HEK293 (cell line): ENCODE measurements at regions not wholly inside any gene's neighbourhood (a gene's known extent, or its start where the extent isn't known, plus 50 kb on each side); places are given as distances from the start of the nearest gene placed in this dataset.

Experiments
- MZF1 ChIP-seq: fragments of 450-650 bp; formaldehyde crosslinking; IDR thresholded peaks from 2 replicates; pipeline ENCODE4 v1.5.1; 2017; ENCODE audit warnings: missing biosample characterization, missing genetic modification characterization, borderline replicate concordance
- YY1 ChIP-seq: fragments of 450-650 bp; formaldehyde crosslinking; IDR thresholded peaks from 2 replicates; pipeline ENCODE4 v1.5.1; 2018; ENCODE audit warnings: missing biosample characterization, missing genetic modification characterization
- ZFP3 ChIP-seq: fragments of 450-650 bp; formaldehyde crosslinking; IDR thresholded peaks from 2 replicates; pipeline ENCODE4 v1.5.1; 2016; ENCODE audit warnings: low read depth, missing biosample characterization, missing genetic modification characterization
- ZNF174 ChIP-seq: fragments of 450-650 bp; formaldehyde crosslinking; IDR thresholded peaks from 2 replicates; pipeline ENCODE4 v1.5.0; 2017; ENCODE audit warnings: missing biosample characterization, mild to moderate bottlenecking, missing genetic modification characterization
- ZNF510 ChIP-seq: fragments of 450-650 bp; formaldehyde crosslinking; IDR thresholded peaks from 2 replicates; pipeline ENCODE4 v1.5.1; 2018; ENCODE audit warnings: mild to moderate bottlenecking, missing genetic modification characterization, missing biosample characterization; ENCODE audit not compliant: insufficient replicate concordance
- TF ChIP-seq, protein P1 (sequence below): fragments of 450-650 bp; formaldehyde crosslinking; IDR thresholded peaks from 2 replicates; pipeline ENCODE4 v1.5.1; 2016; ENCODE audit warnings: missing biosample characterization, missing genetic modification characterization
- TF ChIP-seq, protein P2 (sequence below): sonication (generic); formaldehyde crosslinking; IDR thresholded peaks from 2 replicates; pipeline ENCODE4 v1.8.1; 2022; ENCODE audit warnings: mild to moderate bottlenecking, moderate library complexity, missing genetic modification reagents
- TF ChIP-seq, protein P3 (sequence below): fragments of 450-650 bp; formaldehyde crosslinking; IDR thresholded peaks from 2 replicates; pipeline ENCODE4 v1.5.1; 2016; ENCODE audit warnings: missing biosample characterization, missing genetic modification characterization
- TF ChIP-seq, protein P4 (sequence below): fragments of 450-650 bp; formaldehyde crosslinking; IDR thresholded peaks from 2 replicates; pipeline ENCODE4 v1.5.1; 2016; ENCODE audit warnings: missing biosample characterization, missing genetic modification characterization
- TF ChIP-seq, protein P5 (sequence below): fragments of 450-650 bp; formaldehyde crosslinking; IDR thresholded peaks from 2 replicates; pipeline ENCODE4 v1.5.1; 2017; ENCODE audit warnings: missing biosample characterization, missing genetic modification characterization

DNA sequence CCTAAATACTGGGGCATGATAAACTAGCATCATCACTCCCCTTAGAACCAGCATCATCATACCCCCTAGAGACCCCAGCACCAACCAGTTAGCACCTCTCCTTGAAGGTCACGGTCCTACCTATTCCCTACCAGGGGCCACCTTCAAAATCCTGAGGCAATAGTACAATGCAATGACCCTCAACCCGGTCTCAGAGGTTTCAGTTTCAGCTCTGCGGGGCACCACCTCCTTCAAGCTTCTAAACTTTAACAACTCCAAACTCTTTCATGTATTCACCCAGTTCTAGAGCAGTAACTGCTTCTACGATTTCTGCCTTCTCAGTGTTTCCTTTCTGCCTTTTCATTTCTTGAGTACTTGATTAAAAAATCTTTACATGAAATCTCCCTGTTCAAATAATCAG lies 130.1 kb upstream of the EPB41L4A start:
- TF ChIP-seq ZNF510 (tag by site-specific recombination) (no peak), ZFP3 (tag by site-specific recombination) (no peak), YY1 (no peak), ZNF174 (no peak), MZF1 (no peak)
- TF ChIP-seq, protein P1, sequence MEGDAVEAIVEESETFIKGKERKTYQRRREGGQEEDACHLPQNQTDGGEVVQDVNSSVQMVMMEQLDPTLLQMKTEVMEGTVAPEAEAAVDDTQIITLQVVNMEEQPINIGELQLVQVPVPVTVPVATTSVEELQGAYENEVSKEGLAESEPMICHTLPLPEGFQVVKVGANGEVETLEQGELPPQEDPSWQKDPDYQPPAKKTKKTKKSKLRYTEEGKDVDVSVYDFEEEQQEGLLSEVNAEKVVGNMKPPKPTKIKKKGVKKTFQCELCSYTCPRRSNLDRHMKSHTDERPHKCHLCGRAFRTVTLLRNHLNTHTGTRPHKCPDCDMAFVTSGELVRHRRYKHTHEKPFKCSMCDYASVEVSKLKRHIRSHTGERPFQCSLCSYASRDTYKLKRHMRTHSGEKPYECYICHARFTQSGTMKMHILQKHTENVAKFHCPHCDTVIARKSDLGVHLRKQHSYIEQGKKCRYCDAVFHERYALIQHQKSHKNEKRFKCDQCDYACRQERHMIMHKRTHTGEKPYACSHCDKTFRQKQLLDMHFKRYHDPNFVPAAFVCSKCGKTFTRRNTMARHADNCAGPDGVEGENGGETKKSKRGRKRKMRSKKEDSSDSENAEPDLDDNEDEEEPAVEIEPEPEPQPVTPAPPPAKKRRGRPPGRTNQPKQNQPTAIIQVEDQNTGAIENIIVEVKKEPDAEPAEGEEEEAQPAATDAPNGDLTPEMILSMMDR (tag by site-specific recombination): no peak
- TF ChIP-seq, protein P2, sequence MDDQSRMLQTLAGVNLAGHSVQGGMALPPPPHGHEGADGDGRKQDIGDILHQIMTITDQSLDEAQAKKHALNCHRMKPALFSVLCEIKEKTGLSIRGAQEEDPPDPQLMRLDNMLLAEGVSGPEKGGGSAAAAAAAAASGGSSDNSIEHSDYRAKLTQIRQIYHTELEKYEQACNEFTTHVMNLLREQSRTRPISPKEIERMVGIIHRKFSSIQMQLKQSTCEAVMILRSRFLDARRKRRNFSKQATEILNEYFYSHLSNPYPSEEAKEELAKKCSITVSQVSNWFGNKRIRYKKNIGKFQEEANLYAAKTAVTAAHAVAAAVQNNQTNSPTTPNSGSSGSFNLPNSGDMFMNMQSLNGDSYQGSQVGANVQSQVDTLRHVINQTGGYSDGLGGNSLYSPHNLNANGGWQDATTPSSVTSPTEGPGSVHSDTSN (CRISPR knock-in tag): no peak
- TF ChIP-seq, protein P3, sequence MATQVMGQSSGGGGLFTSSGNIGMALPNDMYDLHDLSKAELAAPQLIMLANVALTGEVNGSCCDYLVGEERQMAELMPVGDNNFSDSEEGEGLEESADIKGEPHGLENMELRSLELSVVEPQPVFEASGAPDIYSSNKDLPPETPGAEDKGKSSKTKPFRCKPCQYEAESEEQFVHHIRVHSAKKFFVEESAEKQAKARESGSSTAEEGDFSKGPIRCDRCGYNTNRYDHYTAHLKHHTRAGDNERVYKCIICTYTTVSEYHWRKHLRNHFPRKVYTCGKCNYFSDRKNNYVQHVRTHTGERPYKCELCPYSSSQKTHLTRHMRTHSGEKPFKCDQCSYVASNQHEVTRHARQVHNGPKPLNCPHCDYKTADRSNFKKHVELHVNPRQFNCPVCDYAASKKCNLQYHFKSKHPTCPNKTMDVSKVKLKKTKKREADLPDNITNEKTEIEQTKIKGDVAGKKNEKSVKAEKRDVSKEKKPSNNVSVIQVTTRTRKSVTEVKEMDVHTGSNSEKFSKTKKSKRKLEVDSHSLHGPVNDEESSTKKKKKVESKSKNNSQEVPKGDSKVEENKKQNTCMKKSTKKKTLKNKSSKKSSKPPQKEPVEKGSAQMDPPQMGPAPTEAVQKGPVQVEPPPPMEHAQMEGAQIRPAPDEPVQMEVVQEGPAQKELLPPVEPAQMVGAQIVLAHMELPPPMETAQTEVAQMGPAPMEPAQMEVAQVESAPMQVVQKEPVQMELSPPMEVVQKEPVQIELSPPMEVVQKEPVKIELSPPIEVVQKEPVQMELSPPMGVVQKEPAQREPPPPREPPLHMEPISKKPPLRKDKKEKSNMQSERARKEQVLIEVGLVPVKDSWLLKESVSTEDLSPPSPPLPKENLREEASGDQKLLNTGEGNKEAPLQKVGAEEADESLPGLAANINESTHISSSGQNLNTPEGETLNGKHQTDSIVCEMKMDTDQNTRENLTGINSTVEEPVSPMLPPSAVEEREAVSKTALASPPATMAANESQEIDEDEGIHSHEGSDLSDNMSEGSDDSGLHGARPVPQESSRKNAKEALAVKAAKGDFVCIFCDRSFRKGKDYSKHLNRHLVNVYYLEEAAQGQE (tag by site-specific recombination): no peak
- TF ChIP-seq, protein P4, sequence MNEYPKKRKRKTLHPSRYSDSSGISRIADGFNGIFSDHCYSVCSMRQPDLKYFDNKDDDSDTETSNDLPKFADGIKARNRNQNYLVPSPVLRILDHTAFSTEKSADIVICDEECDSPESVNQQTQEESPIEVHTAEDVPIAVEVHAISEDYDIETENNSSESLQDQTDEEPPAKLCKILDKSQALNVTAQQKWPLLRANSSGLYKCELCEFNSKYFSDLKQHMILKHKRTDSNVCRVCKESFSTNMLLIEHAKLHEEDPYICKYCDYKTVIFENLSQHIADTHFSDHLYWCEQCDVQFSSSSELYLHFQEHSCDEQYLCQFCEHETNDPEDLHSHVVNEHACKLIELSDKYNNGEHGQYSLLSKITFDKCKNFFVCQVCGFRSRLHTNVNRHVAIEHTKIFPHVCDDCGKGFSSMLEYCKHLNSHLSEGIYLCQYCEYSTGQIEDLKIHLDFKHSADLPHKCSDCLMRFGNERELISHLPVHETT: no peak
- TF ChIP-seq, protein P5, sequence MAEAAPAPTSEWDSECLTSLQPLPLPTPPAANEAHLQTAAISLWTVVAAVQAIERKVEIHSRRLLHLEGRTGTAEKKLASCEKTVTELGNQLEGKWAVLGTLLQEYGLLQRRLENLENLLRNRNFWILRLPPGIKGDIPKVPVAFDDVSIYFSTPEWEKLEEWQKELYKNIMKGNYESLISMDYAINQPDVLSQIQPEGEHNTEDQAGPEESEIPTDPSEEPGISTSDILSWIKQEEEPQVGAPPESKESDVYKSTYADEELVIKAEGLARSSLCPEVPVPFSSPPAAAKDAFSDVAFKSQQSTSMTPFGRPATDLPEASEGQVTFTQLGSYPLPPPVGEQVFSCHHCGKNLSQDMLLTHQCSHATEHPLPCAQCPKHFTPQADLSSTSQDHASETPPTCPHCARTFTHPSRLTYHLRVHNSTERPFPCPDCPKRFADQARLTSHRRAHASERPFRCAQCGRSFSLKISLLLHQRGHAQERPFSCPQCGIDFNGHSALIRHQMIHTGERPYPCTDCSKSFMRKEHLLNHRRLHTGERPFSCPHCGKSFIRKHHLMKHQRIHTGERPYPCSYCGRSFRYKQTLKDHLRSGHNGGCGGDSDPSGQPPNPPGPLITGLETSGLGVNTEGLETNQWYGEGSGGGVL (tag by site-specific recombination): no peak
